ENCODE measurements at regions not wholly inside any gene's neighbourhood (a gene's known extent, or its start where the extent isn't known, plus 50 kb on each side); places are given as distances from the start of the nearest gene placed in this dataset.

DNA sequence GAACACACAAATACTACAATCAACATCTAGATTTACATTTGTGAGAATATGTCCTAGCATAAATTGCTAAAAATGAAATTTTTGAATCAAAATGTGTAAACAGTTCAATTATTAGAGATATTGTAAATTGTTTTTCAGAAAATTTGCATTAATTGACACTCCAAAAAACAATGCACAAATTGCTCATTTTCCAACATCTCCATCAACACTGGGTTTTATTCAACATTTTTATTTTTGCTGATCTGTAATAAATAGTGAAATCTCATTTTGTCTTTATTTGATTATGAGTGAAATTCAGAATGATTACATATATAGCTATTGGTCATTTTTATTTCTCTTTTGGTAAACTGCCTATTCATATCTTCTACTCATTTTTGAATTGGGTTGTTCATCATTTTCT is 120.0 kb upstream of the GRIA3 start:
- TF ChIP-seq, protein P1, sequence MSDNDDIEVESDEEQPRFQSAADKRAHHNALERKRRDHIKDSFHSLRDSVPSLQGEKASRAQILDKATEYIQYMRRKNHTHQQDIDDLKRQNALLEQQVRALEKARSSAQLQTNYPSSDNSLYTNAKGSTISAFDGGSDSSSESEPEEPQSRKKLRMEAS (IDR thresholded peaks at IDR 0.05), result no peak
- TF ChIP-seq REST (IDR thresholded peaks at IDR 0.05; ENCODE audit: low read depth) (no peak), EP300 (IDR thresholded peaks at IDR 0.05; ENCODE audit: borderline replicate concordance) (no peak), ZBTB7A (IDR thresholded peaks at IDR 0.05; ENCODE audit: low read depth) (no peak), TAF1 (IDR thresholded peaks at IDR 0.05; ENCODE audit: low read depth) (no peak), TEAD4 (IDR thresholded peaks at IDR 0.05) (no peak), EGR1 (IDR thresholded peaks at IDR 0.05) (no peak), USF1 (IDR thresholded peaks at IDR 0.05) (no peak), RAD21 (IDR thresholded peaks at IDR 0.05; ENCODE audit: low read depth) (no peak), FOXM1 (IDR thresholded peaks at IDR 0.05; ENCODE audit: borderline replicate concordance, low read depth) (no peak), CREB1 (IDR thresholded peaks at IDR 0.05; ENCODE audit: low read depth) (no peak), YY1 (IDR thresholded peaks at IDR 0.05; ENCODE audit: low read depth) (no peak), TCF12 (IDR thresholded peaks at IDR 0.05; ENCODE audit: low read depth) (no peak), CEBPB (IDR thresholded peaks at IDR 0.05) (no peak), NFIC (IDR thresholded peaks at IDR 0.05) (no peak)

- TF ChIP-seq TCF12 (IDR thresholded peaks at IDR 0.05; ENCODE audit: low read depth) (no peak), NFIC (IDR thresholded peaks at IDR 0.05) (no peak), YY1 (IDR thresholded peaks at IDR 0.05; ENCODE audit: low read depth) (no peak), REST (IDR thresholded peaks at IDR 0.05; ENCODE audit: low read depth) (no peak), EGR1 (IDR thresholded peaks at IDR 0.05) (no peak)
- TF ChIP-seq, protein P1 (IDR thresholded peaks at IDR 0.05), result no peak
These were observed 111.2 kb upstream of the GRIA3 start for GRCh38 chrX:123072686-123073385.

GRCh38 chrX:123075947-123076561 is 108.0 kb upstream of the GRIA3 start:
- TF ChIP-seq NFIC (IDR thresholded peaks at IDR 0.05) (no peak), RAD21 (IDR thresholded peaks at IDR 0.05; ENCODE audit: low read depth) (no peak), CEBPB (IDR thresholded peaks at IDR 0.05) (no peak), TEAD4 (IDR thresholded peaks at IDR 0.05) (no peak)
- TF ChIP-seq, protein P1 (IDR thresholded peaks at IDR 0.05), result no peak

GRCh38 chrX:123077631-123078030 is 106.4 kb upstream of the GRIA3 start:
- no peak for TF ChIP-seq RAD21 (IDR thresholded peaks at IDR 0.05; ENCODE audit: low read depth)
- no peak for TF ChIP-seq TAF1 (IDR thresholded peaks at IDR 0.05; ENCODE audit: low read depth)
- no peak for TF ChIP-seq TEAD4 (IDR thresholded peaks at IDR 0.05)
- TF ChIP-seq ZBTB7A (IDR thresholded peaks at IDR 0.05; ENCODE audit: low read depth), result no peak
- TF ChIP-seq YY1 (IDR thresholded peaks at IDR 0.05; ENCODE audit: low read depth), result no peak
- TF ChIP-seq, protein P1 (IDR thresholded peaks at IDR 0.05), result no peak
- no peak for TF ChIP-seq USF1 (IDR thresholded peaks at IDR 0.05)

- TF ChIP-seq CREB1 (IDR thresholded peaks at IDR 0.05; ENCODE audit: low read depth) (no peak), NFIC (IDR thresholded peaks at IDR 0.05) (no peak), RAD21 (IDR thresholded peaks at IDR 0.05; ENCODE audit: low read depth) (no peak), REST (IDR thresholded peaks at IDR 0.05; ENCODE audit: low read depth) (no peak), ZBTB7A (IDR thresholded peaks at IDR 0.05; ENCODE audit: low read depth) (no peak), EGR1 (IDR thresholded peaks at IDR 0.05) (no peak), TCF12 (IDR thresholded peaks at IDR 0.05; ENCODE audit: low read depth) (no peak), TAF1 (IDR thresholded peaks at IDR 0.05; ENCODE audit: low read depth) (no peak)
- TF ChIP-seq, protein P1 (IDR thresholded peaks at IDR 0.05), result no peak
These were observed 104.0 kb upstream of the GRIA3 start for GRCh38 chrX:123080065-123080464.
